ENCODE measurements at regions not wholly inside any gene's neighbourhood (a gene's known extent, or its start where the extent isn't known, plus 50 kb on each side); places are given as distances from the start of the nearest gene placed in this dataset.

DNA sequence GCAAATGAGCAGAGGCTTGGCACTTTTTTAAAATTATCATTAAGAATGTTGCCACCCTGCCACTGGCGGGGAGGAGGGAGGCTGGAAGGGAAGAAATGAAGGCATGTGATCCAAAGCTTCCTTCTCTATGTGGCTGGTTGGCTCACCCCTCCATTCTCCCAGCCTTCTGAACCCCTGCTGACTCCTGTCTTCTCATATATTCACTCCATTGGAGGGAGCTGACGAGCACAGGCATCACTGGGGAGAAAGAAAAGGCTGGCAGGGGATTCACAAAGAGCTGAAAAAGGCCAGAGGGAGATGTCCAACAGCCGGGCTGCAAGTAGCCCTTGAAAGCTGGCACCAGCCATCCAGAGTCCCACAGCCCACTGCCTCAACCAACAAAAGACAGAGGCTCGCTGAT is 495.6 kb downstream of the BCOR start:
- DNase-seq (ENCODE audit: low read depth), result no peak

DNA sequence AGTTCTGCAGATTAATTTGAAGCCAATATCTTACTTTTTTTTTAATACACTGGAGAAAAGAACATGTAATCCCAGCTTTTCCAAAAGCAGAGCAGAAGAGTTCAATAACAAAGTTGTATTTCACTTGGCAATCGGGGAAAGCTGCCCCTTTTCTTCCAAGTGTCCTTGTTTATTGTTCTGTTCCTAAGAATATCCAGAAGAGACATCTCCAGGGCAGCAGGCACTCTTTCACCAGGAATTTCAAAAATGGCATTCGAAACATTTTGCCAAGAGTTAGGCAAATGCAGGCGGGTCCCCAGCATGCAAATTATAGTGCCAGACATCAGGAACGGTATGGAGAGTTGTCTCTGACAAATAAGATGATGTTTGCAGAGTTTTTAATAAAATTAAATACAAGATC is 494.5 kb downstream of the BCOR start:
- no peak for DNase-seq (ENCODE audit: low read depth)

DNA sequence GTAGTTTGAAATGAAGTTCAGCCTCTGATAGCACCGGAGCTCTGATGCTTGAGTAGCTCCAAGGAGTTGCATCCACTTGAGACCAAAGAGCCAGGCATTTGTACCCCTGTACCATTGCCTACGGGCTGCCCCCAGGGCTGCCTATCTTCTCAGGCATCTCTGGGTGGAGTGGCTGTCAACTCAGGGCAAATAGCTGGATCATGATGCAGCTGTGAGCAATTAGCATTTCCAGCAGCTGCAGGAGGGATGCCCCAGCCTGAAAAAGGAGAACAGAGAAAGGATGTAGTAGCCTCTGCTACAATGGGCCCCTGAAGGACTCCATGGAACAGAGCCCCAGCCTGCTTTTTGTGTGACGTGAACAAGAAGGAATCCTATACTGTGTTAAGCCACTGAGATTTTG is 492.6 kb downstream of the BCOR start:
- no peak for DNase-seq (ENCODE audit: low read depth)

DNA sequence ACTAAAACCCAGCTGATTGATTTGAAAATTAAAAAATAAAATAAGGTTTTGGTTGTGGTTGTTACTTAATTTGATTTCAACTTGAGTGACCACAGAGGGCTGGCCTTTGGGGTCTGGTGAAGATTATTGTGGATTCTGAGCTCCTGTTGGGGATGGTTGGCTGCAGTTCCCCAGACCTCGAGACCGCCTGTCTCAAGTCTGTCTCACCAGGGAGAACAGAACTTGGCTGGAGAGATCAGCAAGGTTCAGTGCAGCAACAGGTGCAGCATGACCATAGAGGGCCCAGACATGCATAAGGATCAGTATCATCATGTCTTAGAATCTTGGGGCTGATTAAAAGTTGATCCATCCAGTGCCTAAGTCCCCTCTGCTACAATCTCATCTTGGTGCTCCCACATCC is 491.9 kb downstream of the BCOR start:
- DNase-seq (ENCODE audit: low read depth), result no peak

DNA sequence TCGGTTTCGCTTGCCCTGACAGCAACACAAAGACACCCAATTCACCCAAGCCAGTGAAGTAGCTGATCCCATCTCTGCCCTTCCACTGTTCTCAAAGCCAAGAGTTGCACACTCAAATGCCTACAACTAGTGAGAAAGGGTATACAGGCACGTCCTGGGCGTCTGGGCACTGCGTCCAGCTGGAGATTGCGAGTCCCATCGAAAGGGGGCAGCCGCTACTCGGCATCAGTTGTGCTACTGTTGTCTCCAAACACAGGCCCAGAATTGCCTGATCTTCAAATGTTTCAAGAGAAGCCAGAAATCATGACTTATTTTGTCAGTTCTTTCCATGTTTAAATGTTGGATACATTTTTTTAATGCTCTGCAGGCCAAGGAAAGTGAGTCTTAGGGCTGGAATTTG is 487.8 kb downstream of the BCOR start:
- DNase-seq (ENCODE audit: low read depth), result no peak

DNA sequence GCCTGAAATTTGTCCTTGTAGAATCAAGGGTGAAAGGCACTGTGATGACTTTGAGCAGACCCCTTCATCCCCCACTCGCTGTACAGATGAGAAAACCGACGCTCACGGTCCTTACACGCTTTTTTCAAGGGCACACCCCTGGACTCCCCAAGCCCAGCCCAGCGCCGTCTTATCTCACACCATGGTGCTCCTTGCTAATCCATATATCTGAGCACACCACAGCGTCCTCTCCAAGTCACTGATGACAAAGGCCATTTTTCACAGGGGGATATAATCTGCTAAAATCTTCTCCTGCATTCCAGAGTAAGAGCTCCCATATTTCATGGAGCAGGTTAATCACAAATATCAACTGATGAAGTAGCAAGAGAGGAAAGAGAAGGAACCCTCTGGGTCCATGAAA is 486.3 kb downstream of the BCOR start:
- DNase-seq (ENCODE audit: low read depth), result no peak

DNA sequence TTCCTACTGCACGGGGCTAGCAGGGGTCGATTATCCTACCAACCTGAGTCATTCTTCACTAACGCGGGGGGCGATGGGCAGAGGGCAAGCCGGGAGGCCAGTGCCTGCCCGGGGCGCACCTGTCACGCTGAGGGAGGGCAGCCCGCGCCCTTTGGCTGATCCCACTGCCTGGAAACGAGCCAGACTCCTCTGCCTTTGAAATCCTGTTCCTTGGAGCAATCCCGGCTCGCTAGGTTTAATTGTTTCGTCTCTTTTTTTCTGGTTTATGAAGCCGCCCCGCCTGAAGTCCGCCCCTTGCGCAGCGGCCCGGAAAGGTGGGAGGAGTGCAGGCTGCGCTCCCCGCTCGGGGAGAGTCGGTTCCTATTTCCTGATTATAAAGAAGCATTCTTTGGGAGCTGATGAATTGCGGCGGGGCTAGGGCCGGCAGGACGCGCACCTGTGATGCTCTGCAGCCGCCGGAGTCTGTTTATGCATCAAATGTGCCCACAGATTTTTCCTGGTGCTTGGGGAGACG is 484.2 kb downstream of the BCOR start:
- DNase-seq (ENCODE audit: low read depth), result no peak

DNA sequence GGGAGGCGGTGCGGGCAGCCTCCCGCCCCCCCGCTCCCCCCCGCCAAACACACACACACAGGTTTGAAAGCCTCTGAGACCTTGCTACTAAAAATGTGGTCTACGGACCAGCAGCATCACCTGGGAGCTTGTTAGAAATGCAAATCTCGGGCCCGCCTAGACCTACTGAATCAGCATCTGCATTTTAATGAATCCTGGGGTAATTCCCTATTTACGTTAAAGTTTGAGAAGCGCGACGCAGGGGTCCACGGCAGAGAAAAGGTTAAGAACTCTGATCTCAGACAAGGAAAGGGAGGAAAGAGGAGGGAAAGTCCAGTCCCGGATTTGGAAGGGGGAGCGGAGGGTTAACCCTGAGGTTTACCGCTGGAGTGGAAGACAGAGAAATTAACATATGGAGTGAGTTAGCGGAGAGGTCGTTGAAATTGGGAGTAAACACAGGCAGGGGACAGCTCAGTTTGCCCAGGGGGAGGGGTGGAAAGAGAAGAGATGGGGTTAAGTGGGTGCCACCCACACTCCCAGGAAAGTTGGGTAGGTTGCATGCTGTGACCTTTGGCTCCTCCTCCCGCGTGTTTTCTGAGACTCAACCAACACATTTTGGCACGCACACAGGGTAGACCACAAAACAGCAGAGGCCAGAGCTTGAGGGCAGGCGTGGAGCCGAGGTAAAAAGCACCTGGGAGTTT is 483.6 kb downstream of the BCOR start:
- no peak for DNase-seq (ENCODE audit: low read depth)

DNA sequence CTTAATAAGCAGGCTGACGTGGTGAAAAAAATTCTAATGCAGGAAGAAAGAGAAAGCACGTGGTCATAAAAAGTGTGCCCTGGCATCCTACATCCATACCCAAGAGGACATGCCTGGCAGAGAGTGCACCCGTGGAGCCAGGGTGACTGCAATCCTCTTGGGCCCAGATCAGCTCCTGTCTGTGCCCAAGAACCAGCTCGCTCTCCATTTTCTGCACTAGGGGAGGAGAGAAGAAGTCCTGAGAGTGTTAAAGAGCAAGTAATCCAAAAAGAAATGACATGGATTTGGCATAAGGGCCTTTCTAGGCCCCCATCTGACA is 483.1 kb downstream of the BCOR start:
- no peak for DNase-seq (ENCODE audit: low read depth)

DNA sequence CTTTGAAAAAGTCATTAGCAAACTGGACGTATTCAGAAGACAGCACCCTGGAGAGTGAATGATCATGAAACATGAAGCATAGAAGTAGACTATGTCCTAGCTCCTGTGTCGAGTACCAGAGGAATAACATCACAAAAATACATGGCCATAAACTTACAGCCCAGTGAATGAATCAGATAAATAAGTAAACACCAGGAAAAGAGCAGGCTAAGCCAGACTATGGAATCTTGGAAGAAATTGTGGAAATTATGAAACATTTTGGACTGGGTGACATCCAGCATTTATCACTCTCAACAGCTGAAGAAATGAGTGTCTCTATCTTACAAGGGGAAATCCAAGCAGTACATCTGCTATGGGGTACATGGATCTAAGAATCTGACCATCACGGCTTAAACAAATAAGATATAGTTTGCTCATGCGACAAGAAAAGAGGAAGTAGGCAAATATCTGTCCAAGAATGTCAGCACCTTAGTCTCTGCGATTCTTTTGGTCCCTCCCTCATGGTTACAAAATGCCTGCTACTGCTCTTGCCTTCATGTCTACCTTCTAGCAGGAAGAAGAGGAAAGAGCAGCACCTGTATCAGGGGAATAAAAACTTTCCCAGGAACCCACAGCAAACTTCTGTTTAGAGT is 481.5 kb downstream of the BCOR start:
- no peak for DNase-seq (ENCODE audit: low read depth)

DNA sequence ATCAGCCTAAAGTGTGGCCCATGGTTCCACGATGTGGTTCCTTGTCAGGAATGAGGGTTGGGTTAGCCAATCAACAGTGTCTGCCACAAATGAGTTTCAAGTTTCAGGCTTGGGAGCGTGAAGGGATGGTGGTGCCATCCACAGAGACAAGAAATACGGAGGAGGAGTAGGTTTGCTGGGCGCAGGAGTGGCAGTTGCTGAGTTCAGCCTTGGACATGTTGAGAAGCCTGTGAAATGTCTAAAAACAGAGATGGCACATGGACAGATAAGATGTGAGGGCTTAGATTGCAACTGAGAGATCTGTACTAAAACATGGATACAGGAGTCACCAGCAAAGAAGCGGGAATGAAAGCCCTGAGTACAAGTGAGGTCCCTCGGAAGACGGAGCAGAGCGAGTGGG is 481.0 kb downstream of the BCOR start:
- no peak for DNase-seq (ENCODE audit: low read depth)

DNA sequence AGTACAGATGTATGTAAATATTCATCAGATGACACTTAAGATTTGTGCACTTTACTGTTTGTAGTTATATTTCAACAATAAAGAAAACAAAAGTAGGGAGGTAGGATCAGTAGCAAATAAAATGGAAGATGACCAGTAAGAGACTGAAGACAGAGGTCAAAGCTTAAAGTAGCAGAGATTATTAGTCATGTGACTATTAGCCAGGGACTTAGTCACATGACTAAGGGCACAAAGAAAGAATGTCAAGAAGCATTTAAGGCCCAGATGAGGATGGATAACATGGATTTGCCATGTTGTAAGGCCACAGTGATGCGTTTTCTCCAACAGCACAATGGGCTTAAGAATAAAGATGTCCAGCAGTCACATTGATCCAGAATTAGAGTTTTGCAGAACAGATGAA is 479.6 kb downstream of the BCOR start:
- no peak for DNase-seq (ENCODE audit: low read depth)

DNA sequence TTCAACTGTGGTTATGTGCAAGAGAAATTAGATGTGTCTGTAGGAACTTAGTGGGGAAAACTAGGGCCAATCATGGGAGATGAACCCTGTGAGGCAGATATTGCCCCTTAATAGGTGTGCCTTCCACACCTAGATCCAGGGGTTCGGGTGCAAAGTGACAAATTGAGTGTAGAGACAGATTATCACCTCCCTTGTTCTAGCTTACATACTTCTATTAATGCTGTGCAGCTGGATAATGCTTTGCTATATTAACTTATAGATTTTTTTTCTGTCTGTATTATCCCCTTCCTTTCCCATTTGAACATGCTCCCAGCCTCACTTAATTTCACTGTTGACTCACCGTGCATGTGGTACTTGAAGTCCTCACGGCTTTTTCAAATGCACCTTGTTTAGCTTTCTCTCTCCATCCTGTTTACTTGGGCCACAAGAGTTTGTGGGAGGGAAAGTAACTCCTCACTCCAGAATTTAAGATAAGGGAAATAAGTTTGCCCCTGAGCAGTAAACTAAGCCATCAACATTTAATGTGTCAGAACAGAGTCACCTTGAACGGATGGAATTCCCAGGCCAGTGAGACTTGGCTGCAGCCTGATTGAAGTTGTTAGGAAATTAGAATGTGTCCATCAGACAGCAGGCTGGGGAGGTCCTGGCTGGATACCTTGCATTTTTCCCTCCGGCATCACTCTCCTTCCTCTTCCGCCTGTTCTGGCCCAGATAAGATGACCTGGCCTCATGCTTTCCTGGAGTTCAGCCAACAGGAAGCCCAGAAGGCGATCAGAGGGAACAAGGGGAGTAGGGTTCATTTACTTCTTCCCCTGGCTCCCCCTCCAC is 478.4 kb downstream of the BCOR start:
- DNase-seq (ENCODE audit: low read depth), result no peak

DNA sequence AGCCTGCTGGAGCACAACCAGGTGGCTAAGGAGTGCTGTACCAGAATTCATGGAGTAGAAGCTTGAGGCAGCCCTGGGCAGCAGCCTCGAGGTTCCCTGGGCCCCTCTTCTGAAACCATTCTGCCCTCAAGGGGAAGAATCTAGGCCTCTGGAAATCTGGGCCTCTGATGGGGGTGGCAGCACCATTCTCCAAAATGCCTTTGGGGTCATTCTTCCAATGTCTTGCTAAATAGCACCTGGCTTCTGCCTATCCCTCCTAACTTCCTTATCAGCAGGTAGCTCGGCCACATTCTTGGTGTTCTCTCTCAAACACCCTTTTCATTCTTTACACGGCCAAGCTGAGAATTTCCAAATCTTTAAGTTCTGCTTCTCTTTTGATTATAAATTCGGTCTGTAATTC is 473.6 kb downstream of the BCOR start:
- DNase-seq (ENCODE audit: low read depth), result no peak

DNA sequence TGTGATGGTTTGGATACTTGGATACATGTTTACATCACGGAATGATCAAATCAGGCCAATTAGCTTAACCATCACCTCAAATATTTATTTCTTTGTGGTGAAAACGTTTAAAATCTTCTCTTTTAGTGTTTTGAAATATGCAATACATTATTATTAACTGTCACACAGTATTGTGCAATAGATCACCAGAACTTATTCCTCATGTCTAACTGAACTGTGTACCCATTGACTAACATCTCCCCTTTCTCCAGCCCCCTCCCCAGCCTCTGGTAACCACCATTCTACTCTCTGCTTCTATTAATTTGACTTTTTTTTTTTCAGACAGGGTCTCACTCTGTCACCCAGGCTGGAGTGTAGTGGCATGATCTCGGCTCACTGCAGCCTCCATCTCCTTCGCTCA is 471.9 kb downstream of the BCOR start:
- no peak for DNase-seq (ENCODE audit: low read depth)

DNA sequence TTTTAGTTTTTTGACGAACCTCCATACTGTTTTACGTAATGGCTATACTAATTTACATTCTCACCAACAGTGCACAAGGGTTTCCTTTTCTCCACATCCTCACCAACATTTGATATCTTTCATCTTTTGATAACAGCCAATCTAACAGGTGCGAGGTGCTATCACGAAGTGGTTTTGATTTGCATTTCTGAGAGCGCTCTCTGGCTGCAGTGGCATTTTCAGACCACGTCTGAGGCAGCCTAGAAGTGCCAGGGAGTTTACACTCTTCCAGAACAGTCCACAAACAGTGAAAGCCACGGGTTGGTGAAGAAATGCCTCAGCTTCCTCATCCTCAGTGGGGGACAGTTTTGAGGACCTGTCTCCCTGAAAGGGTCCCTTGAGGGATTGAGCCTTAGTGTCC is 471.0 kb downstream of the BCOR start:
- DNase-seq (ENCODE audit: low read depth), result no peak

DNA sequence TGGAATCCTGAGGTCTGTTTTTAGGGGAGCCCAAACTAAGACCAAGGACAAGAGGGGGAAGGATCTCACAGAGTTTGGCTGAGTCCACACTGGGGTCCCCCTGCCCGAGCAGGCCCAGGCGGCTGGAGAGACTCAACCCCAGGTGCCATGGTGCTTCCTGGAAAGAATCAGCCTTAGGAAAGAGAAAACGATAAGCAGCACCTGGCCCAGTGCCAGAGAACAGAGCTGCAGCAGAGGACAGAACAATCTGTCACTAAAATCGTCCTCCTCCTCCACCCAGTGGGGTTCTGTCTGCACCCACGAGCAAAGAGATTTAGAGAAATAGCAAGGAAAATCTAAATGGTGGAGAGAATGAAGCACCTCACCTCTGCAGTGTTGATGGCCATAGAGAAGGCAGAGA is 470.5 kb downstream of the BCOR start:
- DNase-seq (ENCODE audit: low read depth), result no peak

DNA sequence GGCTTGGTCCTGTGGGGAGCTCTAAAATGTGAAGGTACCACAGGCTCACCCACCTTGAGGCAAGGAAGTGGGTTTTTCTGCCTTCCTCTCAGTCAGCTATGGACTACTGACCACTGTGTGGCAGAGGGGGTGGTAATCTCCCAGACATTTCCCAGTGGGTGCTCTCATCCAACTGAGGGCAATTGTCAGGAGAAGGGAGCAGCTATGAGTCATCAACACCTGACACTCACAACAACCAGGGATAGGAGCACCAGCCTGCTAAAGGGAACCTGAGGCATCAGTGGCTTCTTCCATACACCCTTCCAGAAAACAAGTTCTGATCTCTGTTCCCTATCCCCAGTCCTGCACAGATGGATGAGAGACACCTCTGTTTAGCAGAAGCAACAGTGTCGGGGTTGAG is 468.8 kb downstream of the BCOR start:
- DNase-seq (ENCODE audit: low read depth), result no peak

DNA sequence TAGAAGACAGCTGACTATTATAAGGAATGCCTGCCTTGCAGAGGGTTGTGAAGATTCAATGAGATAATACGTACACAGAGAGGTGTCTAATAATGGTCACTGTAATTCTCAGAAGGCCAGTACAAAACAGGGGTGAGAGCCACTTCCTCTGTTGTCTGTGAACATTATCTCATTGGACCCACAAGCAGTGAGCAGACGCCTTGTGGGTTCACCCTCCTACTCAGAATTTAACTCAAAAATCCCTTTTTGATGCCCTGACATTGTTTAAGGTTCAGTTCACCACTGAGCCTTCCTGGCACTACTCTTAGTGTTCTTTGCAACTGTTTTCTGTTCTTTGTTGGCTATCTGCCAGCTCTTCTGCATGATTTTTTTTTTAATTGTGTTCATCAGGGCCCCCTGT is 467.4 kb downstream of the BCOR start:
- no peak for DNase-seq (ENCODE audit: low read depth)

DNA sequence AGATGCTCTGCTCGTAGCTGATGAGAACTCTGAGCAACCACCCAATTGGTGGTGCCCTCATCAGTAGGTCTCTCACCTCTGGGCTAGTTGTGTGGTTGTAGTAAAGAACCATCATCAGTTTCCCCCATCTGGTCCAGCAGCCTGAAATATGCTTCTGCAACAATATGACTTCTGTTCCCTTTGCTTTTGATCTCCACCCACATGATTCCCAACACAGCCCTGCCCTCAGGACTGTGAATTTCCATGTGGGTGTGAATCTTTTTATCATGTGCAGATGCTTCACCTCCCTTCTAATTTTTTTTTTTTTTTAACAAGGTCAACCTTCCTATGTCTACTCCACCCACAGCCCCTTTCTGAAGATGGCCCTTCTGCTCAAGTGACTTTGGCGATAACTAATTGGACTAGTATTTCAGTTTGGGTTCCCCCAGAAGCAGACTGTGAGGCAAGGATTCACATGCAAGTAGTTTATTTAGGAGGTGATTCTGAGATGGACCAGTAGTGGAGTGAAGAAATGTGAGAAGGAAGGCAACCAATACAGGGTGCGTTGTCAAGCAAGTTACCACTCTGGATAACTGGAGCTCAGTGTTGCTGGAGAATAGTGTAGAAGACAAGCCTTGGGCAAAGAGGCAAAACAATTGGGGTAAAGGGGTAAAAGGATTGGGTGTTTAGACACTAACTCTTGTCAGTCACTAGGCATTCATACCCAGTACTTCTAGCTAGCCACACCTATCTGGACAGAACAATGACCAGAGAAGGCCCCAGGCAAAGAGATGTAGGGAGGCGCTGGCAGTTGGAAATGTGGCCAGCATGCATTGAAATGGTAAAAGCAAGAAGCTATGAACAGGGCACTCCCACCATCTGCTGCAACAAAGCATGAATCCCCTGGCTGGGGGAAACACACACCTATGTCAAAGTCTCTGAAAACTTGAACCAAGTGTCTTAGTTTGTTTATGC is 466.2 kb downstream of the BCOR start:
- no peak for DNase-seq (ENCODE audit: low read depth)

DNA sequence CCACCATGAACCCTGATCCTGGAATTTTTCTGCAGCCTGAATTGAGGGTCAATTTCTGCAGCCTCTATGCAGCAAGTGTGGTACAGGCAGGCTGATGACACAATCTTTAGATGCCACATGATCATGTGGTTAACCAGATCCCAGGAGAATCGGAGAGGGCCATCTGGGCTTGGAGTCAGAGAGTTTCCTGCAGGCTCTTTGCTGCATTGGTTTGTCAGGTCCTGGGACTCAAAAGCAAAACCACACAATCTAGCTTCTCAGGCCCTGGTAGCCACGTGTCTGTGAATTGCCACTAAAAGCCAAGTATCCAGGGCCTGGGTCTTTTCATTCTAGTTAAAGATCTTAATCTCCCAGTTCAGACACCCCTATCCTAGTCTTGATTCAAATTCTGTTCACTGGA is 464.5 kb downstream of the BCOR start:
- DNase-seq (ENCODE audit: low read depth), result no peak

DNA sequence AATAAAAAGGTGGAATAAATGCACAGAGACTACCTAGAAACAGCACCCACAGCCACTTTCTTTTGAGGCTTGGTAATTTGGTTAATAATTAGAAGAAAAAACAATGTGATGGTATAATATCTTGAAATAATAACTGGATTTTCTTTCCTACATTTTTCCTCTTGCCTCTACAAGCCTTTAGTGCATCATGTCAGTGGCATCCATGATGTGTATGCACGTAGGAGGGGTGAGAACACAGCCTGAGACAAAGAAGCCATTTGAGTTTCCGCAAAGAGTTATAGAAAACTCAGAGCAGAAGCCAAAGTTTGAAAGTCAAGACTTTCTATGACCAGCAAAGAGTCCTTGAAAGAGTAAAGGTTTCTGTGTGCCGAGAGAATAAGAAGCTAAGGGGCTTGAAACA is 461.3 kb downstream of the BCOR start:
- DNase-seq (ENCODE audit: low read depth), result no peak

Measured in T follicular helper cell (primary cell).